ENCODE measurements at regions not wholly inside any gene's neighbourhood (a gene's known extent, or its start where the extent isn't known, plus 50 kb on each side); places are given as distances from the start of the nearest gene placed in this dataset.

GRCh38 chr9:80899208-80899607 lies 790.1 kb downstream of the TLE1 start:
- TF ChIP-seq CTCF (IDR thresholded peaks at IDR 0.05; ENCODE audit: extremely low read depth, missing control alignments): no peak
- DNase-seq (ENCODE audit: low spot score): no peak

GRCh38 chr9:80893190-80893589 lies 796.2 kb downstream of the TLE1 start:
- no peak for TF ChIP-seq CTCF (IDR thresholded peaks at IDR 0.05; ENCODE audit: extremely low read depth, missing control alignments)
- no peak for DNase-seq (ENCODE audit: low spot score)

GRCh38 chr9:80892703-80893102 lies 796.6 kb downstream of the TLE1 start:
- TF ChIP-seq CTCF (IDR thresholded peaks at IDR 0.05; ENCODE audit: extremely low read depth, missing control alignments): no peak
- no peak for DNase-seq (ENCODE audit: low spot score)

GRCh38 chr9:80890124-80890523 lies 799.2 kb downstream of the TLE1 start:
- TF ChIP-seq CTCF (IDR thresholded peaks at IDR 0.05; ENCODE audit: extremely low read depth, missing control alignments): no peak
- DNase-seq (ENCODE audit: low spot score): no peak

GRCh38 chr9:80885894-80886293 lies 803.5 kb downstream of the TLE1 start:
- no peak for TF ChIP-seq CTCF (IDR thresholded peaks at IDR 0.05; ENCODE audit: extremely low read depth, missing control alignments)
- no peak for DNase-seq (ENCODE audit: low spot score)

- DNase-seq (ENCODE audit: low spot score): no peak
- TF ChIP-seq CTCF (IDR thresholded peaks at IDR 0.05; ENCODE audit: extremely low read depth, missing control alignments): no peak
These were observed 805.3 kb downstream of the TLE1 start for GRCh38 chr9:80883826-80884579.

GRCh38 chr9:80883426-80883825 lies 805.9 kb downstream of the TLE1 start:
- DNase-seq (ENCODE audit: low spot score): no peak
- TF ChIP-seq CTCF (IDR thresholded peaks at IDR 0.05; ENCODE audit: extremely low read depth, missing control alignments): no peak
